Activated B cell treated with CpG ODN at 0.5 μM for 24 hours (primary cell): ENCODE measurements at regions not wholly inside any gene's neighbourhood (a gene's known extent, or its start where the extent isn't known, plus 50 kb on each side); places are given as distances from the start of the nearest gene placed in this dataset.

Experiments used
- ATAC-seq: fragments of 200-7000 bp; cut with Tn5 transposase; one replicate; pipeline ENCODE4 v1.10.0; 2021; ENCODE audit warnings: low read depth, mild to moderate bottlenecking, moderate library complexity
- CTCF ChIA-PET: fragments of 350-600 bp; sonication (Branson Sonifier 250); formaldehyde crosslinking; loops from one replicate; lab custom pipeline; 2021; ENCODE audit warnings: antibody characterized with exemption; lab: Charles Lee
- POLR2A ChIA-PET: fragments of 350-600 bp; sonication (Branson Sonifier 250); formaldehyde crosslinking; loops from one replicate; lab custom pipeline; 2021; ENCODE audit warnings: antibody characterized with exemption; lab: Charles Lee
- DNase-seq: peaks from one replicate; pipeline ENCODE4 v3.0.0; 2022
- H3K27ac Mint-ChIP-seq: one replicate; pipeline ENCODE4 v1.8.0; 2020; ENCODE audit warnings: mixed read lengths
- H3K27me3 Mint-ChIP-seq: one replicate; pipeline ENCODE4 v1.8.0; 2021; ENCODE audit warnings: mixed read lengths
- H3K36me3 Mint-ChIP-seq: one replicate; pipeline ENCODE4 v1.8.0; 2021; ENCODE audit warnings: low read depth, mixed read lengths
- H3K4me1 Mint-ChIP-seq: one replicate; pipeline ENCODE4 v1.8.0; 2021; ENCODE audit warnings: mixed read lengths
- H3K4me3 Mint-ChIP-seq: one replicate; pipeline ENCODE4 v1.8.0; 2020; ENCODE audit warnings: mild to moderate bottlenecking, mixed read lengths
- H3K9me3 Mint-ChIP-seq: one replicate; pipeline ENCODE4 v1.8.0; 2020; ENCODE audit warnings: mixed read lengths
- CTCF ChIP-seq: fragments of 200-600 bp; IDR thresholded peaks from one replicate; pipeline ENCODE4 v1.8.0; 2022; ENCODE audit warnings: antibody characterized with exemption, mild to moderate bottlenecking
- intact Hi-C: fragments of 100-400 bp; cut with micrococcal nuclease; formaldehyde crosslinking; loops from one replicate; pipeline ENCODE4 v1.15.1; 2024

- Mint-ChIP-seq H3K36me3 (no peaks in the 10 kb centered on the region), H3K27me3 (peaks cover 6% of the 10 kb centered on the region), H3K27ac (no peak overlapping the region), H3K4me1 (no peaks in the 10 kb centered on the region), H3K9me3 (no peaks in the 10 kb centered on the region), H3K4me3 (no peak overlapping the region)
- TF ChIP-seq CTCF, result no peak
- POLR2A ChIA-PET, result no interaction called here
- ATAC-seq (no peak), DNase-seq (no peak)
- CTCF ChIA-PET, result no interaction called here
- intact Hi-C loops, result no loop called here
Measured at GRCh38 chr18:22728481-22729105, 204.5 kb upstream of the RBBP8 start.

DNA sequence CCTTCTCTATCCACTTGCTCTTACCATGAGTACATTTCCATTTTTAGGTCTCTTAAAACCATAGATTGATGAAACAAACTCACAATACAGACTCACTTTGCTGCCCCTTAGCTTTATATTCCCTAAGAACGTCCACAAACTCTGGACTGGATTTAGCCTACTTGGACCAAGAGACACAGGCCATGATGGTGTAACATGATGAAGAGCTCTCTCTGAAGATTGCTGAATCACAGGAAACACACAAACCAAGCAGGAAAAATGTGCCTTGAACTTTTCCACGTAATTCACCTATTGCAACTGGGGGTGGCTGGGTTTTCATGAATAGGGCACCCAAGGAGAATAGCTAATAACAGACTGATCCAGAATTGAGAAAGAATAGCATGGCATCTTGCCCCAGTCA is 201.7 kb upstream of the RBBP8 start:
- CTCF ChIA-PET, result no interaction called here

GRCh38 chr18:22734105-22734661 is 198.9 kb upstream of the RBBP8 start:
- CTCF ChIA-PET, result no interaction called here
- POLR2A ChIA-PET, result no interaction called here
- peaks cover 4% of the 10 kb centered on the region for H3K27me3 Mint-ChIP-seq
- H3K4me1 Mint-ChIP-seq, result peaks cover under 1% of the 10 kb centered on the region
- no peak for TF ChIP-seq CTCF
- ATAC-seq (no peak), DNase-seq (no peak)
- no peaks in the 10 kb centered on the region for H3K36me3 Mint-ChIP-seq
- intact Hi-C loops, result no loop called here
- H3K27ac Mint-ChIP-seq, result no peak overlapping the region
- H3K9me3 Mint-ChIP-seq, result no peaks in the 10 kb centered on the region
- H3K4me3 Mint-ChIP-seq, result no peak overlapping the region

More for the DNA sequence above, 201.7 kb upstream of the RBBP8 start:
- no peaks in the 10 kb centered on the region for H3K4me1 Mint-ChIP-seq
- H3K27me3 Mint-ChIP-seq, result peaks cover 6% of the 10 kb centered on the region
- no peaks in the 10 kb centered on the region for H3K9me3 Mint-ChIP-seq
- POLR2A ChIA-PET, result no interaction called here
- no peak overlapping the region for H3K4me3 Mint-ChIP-seq
- no peaks in the 10 kb centered on the region for H3K36me3 Mint-ChIP-seq
- intact Hi-C loops, result no loop called here
- H3K27ac Mint-ChIP-seq, result no peak overlapping the region
- ATAC-seq (no peak), DNase-seq (no peak)
- TF ChIP-seq CTCF, result no peak

- no peak overlapping the region for H3K27ac Mint-ChIP-seq
- ChIA-PET POLR2A (no interaction called here), CTCF (no interaction called here)
- intact Hi-C loops, result no loop called here
- peaks cover 3% of the 10 kb centered on the region for H3K4me1 Mint-ChIP-seq
- H3K4me3 Mint-ChIP-seq, result no peak overlapping the region
- ATAC-seq (no peak), DNase-seq (no peak)
- no peaks in the 10 kb centered on the region for H3K9me3 Mint-ChIP-seq
- peaks cover 4% of the 10 kb centered on the region for H3K27me3 Mint-ChIP-seq
- no peak for TF ChIP-seq CTCF
- H3K36me3 Mint-ChIP-seq, result no peaks in the 10 kb centered on the region
Measured at GRCh38 chr18:22734791-22735627, 198.1 kb upstream of the RBBP8 start.

DNA sequence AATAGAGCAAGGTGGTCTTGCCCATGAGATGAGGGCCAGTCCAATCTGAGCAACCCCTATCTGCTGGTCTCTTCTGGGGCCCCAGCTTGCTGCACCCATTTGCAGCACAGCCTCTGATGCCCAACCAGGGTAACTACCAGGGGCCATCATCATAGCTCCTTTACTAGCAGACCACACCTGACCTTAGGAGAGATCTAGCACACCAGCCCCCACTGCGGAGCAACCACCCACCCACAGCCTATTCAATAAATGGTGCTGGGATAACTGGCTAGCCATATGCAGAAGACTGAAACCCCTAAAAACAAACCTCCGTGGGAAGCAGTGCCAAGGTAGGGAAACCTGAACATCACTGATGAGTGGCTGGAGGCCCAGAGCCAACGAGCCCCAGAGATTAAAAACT is 196.1 kb upstream of the RBBP8 start:
- ATAC-seq (no peak), DNase-seq (no peak)
- intact Hi-C loops, result no loop called here
- no peaks in the 10 kb centered on the region for H3K36me3 Mint-ChIP-seq
- TF ChIP-seq CTCF, result no peak
- H3K27me3 Mint-ChIP-seq, result peaks cover 4% of the 10 kb centered on the region
- POLR2A ChIA-PET, result no interaction called here
- no peak overlapping the region for H3K27ac Mint-ChIP-seq
- CTCF ChIA-PET, result no interaction called here
- H3K4me1 Mint-ChIP-seq, result peaks cover 3% of the 10 kb centered on the region
- H3K9me3 Mint-ChIP-seq, result no peaks in the 10 kb centered on the region
- H3K4me3 Mint-ChIP-seq, result no peak overlapping the region
